Stomach (tissue), 8 donors: ENCODE measurements at regions not wholly inside any gene's neighbourhood (a gene's known extent, or its start where the extent isn't known, plus 50 kb on each side); places are given as distances from the start of the nearest gene placed in this dataset.

Experiments used
- DNase-seq, 2 donors: peaks; one replicate each; pipeline versions ENCODE4 v3.0.0 to v3.0.0-alpha.2; 2013 to 2019
- H3K27ac ChIP-seq, 5 donors: fragments of 200-600 bp in 4 of 5; sonication (generic) in 4 of 5; one replicate each; pipeline ENCODE4 v1.5.1; 2013 to 2019; ENCODE audit warnings: mild to moderate bottlenecking in 1 of 5, moderate library complexity in 1 of 5
- H3K27me3 ChIP-seq, 3 donors: fragments of 200-600 bp; sonication (generic); one replicate each; pipeline ENCODE4 v1.5.1; 2017 to 2019; ENCODE audit warnings: mixed run types in 1 of 3
- H3K36me3 ChIP-seq, 4 donors: fragments of 200-600 bp; sonication (generic); 1 replicate in 3 of 4; 2 replicates in 1 of 4; pipeline ENCODE4 v1.5.1; 2016 to 2019
- H3K4me1 ChIP-seq, 4 donors: fragments of 200-600 bp; sonication (generic); one replicate each; pipeline ENCODE4 v1.5.1; 2016 to 2019
- H3K4me3 ChIP-seq, 4 donors: fragments of 200-600 bp; sonication (generic) in 3 of 4; one replicate each; pipeline ENCODE4 v1.5.1; 2016 to 2019; ENCODE audit warnings: mild to moderate bottlenecking in 1 of 4
- H3K9me3 ChIP-seq, 4 donors: fragments of 200-600 bp; sonication (generic); one replicate each; pipeline ENCODE4 v1.5.1; 2016 to 2019
- CTCF ChIP-seq, 7 experiments: fragments of 450-650 bp in 4 of 7; fragments of 200-600 bp in 3 of 7; sonication (generic) in 3 of 7; IDR thresholded peaks; one replicate each; pipeline ENCODE4 v1.5.1; 2016 to 2019; ENCODE audit warnings: antibody characterized with exemption in 7 of 7, control low read depth in 2 of 7, mild to moderate bottlenecking in 1 of 7
- EP300 ChIP-seq: sonication (generic); formaldehyde crosslinking; IDR thresholded peaks from one replicate; pipeline ENCODE4 v1.6.1; 2017; ENCODE audit warnings: antibody characterized with exemption
- POLR2A ChIP-seq, 4 donors: fragments of 450-650 bp; IDR thresholded peaks; one replicate each; pipeline ENCODE4 v1.6.1; 2016; ENCODE audit warnings: antibody characterized with exemption in 4 of 4, control low read depth in 2 of 4, mild to moderate bottlenecking in 1 of 4, moderate library complexity in 1 of 4
- POLR2AphosphoS5 ChIP-seq, 3 donors: sonication (generic); formaldehyde crosslinking; IDR thresholded peaks; one replicate each; pipeline ENCODE4 v1.6.1; 2016; ENCODE audit warnings: antibody characterized with exemption in 3 of 3
- WGBS, 5 donors: extraction: QIAGEN DNeasy Blood & Tissue Kit in 3 of 5; methylation state at CpG; one replicate each; pipeline versions ENCODE4 v1.1.5 to v1.1.7; 2013 to 2018; 5-methylcytosine and 5-hydroxymethylcytosine counted together
- intact Hi-C: fragments of 100-400 bp; cut with DNase I; formaldehyde crosslinking; loops from one replicate; pipeline ENCODE4 v1.15.1; 2023; ENCODE audit warnings: low total_unique reads
- donor health status: healthy with polysubstance abuse.
- donor health status: Bipolar disorder and iron deficiency.
- donor health status: healthy.

- WGBS, 5 donors: 61 to 68% (median 64%) methylated on average over 5 of the region's 5 CpGs
- H3K4me1 ChIP-seq: peaks cover 7 to 27% (median 16%) of the 10 kb centered on the region in 4 donors
- peak overlapping the region in 2 of 5 donors; percentile 39 to 59 for H3K27ac ChIP-seq
- H3K27me3 ChIP-seq: peaks cover 0 to 67% (median 0%) of the 10 kb centered on the region in 3 donors
- H3K9me3 ChIP-seq: no peaks in the 10 kb centered on the region
- intact Hi-C loops: no loop called here
- DNase-seq: no peak
- H3K36me3 ChIP-seq: no peaks in the 10 kb centered on the region
- no peak overlapping the region for H3K4me3 ChIP-seq
- TF ChIP-seq POLR2A (IDR thresholded peaks at IDR 0.05) (no peak), POLR2AphosphoS5 (IDR thresholded peaks at IDR 0.05) (no peak), EP300 (no peak), CTCF (IDR thresholded peaks at IDR 0.05) (no peak)
Measured at GRCh38 chr4:53907772-53908171, 156.6 kb downstream of the CHIC2 start.

GRCh38 chr4:53906606-53907190, 157.7 kb downstream of the CHIC2 start:
- peaks cover 0 to 69% (median 0%) of the 10 kb centered on the region in 3 donors for H3K27me3 ChIP-seq
- H3K27ac ChIP-seq: peak overlapping the region in 4 of 5 donors; percentile 42 to 69 (median 56)
- no peaks in the 10 kb centered on the region for H3K9me3 ChIP-seq
- peak overlapping the region in 1 of 4 donors; percentile 31 for H3K4me3 ChIP-seq
- H3K4me1 ChIP-seq: peaks cover 7 to 27% (median 16%) of the 10 kb centered on the region in 4 donors
- WGBS, 5 donors: 62 to 80% (median 72%) methylated on average over 6 of the region's 6 CpGs
- no peaks in the 10 kb centered on the region for H3K36me3 ChIP-seq
- TF ChIP-seq CTCF (IDR thresholded peaks at IDR 0.05) (no peak), POLR2AphosphoS5 (IDR thresholded peaks at IDR 0.05) (no peak), POLR2A (IDR thresholded peaks at IDR 0.05) (no peak), EP300 (no peak)
- intact Hi-C loops: no loop called here
- DNase-seq: no peak

- Histone ChIP-seq H3K9me3 (no peaks in the 10 kb centered on the region), H3K4me1 (peaks cover 7 to 27% (median 16%) of the 10 kb centered on the region in 4 donors), H3K27ac (peak overlapping the region in 4 of 5 donors; percentile 42 to 69 (median 56)), H3K27me3 (peaks cover 0 to 68% (median 0%) of the 10 kb centered on the region in 3 donors), H3K36me3 (no peaks in the 10 kb centered on the region), H3K4me3 (peak overlapping the region; percentile 25 to 38 (median 33))
- WGBS, 5 donors: 8 to 15% (median 10%) methylated on average over 11 of the region's 11 CpGs
- intact Hi-C loops: no loop called here
- no peak for TF ChIP-seq CTCF (IDR thresholded peaks at IDR 0.05)
- no peak for TF ChIP-seq EP300
- no peak for TF ChIP-seq POLR2AphosphoS5 (IDR thresholded peaks at IDR 0.05)
- TF ChIP-seq POLR2A (IDR thresholded peaks at IDR 0.05): no peak
- DNase-seq: peak; percentile 43 to 75
Measured at GRCh38 chr4:53905941-53906377, 158.4 kb downstream of the CHIC2 start.

GRCh38 chr4:53905276-53905940, 159.0 kb downstream of the CHIC2 start:
- H3K9me3 ChIP-seq: no peaks in the 10 kb centered on the region

More at GRCh38 chr4:53905276-53905940, 159.0 kb downstream of the CHIC2 start:
- no peak for DNase-seq
- no peaks in the 10 kb centered on the region for H3K36me3 ChIP-seq
- H3K27ac ChIP-seq: peak overlapping the region in 4 of 5 donors; percentile 42 to 69 (median 56)
- WGBS, 5 donors: 35 to 49% (median 39%) methylated on average over 7 of the region's 7 CpGs
- intact Hi-C loops: no loop called here
- TF ChIP-seq CTCF (IDR thresholded peaks at IDR 0.05) (no peak), EP300 (no peak), POLR2AphosphoS5 (IDR thresholded peaks at IDR 0.05) (no peak), POLR2A (IDR thresholded peaks at IDR 0.05) (no peak)
- peak overlapping the region in 2 of 4 donors; percentile 25 to 35 for H3K4me3 ChIP-seq
- peaks cover 0 to 65% (median 0%) of the 10 kb centered on the region in 3 donors for H3K27me3 ChIP-seq
- H3K4me1 ChIP-seq: peaks cover 7 to 27% (median 16%) of the 10 kb centered on the region in 4 donors
